Fibroblast of peridontal ligament (primary cell): ENCODE measurements at regions not wholly inside any gene's neighbourhood (a gene's known extent, or its start where the extent isn't known, plus 50 kb on each side); places are given as distances from the start of the nearest gene placed in this dataset.
"Not testable (repeated sequence)": the region's sequence is repeated elsewhere in the genome, so short reads cannot be mapped to it uniquely, and the experiment has no call there.

ENCODE experiments used
- DNase-seq: peaks from one replicate; pipeline ENCODE4 v3.0.0-alpha.2; 2010; ENCODE audit errors: extremely low read depth

DNA sequence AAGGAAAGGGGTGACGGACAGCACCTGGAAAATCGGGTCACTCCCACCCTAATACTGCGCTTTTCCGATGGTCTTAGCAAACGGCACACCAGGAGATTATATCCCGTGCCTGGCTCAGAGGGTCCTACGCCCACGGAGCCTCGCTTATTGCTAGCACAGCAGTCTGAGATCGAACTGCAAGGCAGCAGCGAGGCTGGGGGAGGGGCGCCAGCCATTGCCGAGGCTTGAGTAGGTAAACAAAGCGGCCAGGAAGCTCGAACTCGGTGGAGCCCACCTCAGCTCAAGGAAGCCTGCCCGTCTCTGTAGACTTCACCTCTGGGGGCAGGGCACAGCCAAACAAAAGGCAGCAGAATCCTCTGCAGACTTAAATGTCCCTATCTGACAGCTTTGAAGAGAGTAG is 91.5 kb upstream of the MBIP start:
- not testable (repeated sequence) for DNase-seq

DNA sequence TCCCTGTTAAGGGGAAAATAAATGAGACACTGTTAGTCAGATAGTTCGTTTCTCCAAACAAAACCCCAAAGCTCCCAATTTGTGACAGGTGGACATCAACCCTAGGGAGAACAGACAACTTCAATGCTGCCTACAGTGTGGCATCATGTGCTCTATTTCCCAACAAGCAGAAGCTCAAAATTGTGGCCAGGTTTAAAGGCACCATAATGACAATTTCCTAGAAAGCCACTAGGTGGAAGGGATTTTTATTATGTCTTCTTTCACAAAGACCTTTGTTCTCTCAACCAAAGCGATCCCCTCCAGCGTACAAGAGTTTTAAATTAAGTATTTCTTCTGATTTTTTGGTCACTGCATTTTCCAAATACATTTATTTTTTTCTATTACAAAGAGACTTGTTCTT is 88.0 kb upstream of the MBIP start:
- DNase-seq: no peak

DNA sequence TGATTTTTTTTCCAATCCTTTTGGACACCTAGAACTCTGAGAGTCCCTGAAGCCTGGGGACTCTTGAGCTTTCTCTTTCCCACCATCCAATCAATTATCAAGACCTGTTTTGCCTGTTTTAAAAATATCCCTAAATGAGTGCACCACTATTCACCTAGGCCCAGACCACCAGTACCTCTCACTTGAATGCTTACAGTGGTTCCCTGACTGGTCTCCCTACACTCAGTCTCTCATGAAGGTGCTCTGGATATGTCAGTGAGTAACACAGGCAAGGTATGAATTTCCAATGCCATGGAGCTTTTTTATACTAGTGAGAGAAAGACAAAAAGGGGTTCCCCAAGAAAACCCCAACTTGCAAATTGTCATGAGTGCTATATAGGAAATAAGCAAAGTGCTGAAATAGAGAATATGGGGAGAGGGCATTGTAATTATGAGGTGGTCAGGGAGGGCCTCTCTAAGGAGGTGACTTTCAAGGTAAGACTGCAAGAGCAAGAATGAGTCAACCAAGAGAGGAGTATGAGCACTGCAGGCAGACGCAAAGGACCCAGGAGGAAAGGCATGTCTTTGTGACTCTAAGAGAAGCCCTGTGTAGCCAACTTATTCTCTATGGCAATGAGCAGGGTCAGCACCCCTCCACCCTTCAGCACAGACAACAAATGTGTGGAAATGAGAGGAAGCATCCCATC is 85.3 kb upstream of the MBIP start:
- no peak for DNase-seq

DNA sequence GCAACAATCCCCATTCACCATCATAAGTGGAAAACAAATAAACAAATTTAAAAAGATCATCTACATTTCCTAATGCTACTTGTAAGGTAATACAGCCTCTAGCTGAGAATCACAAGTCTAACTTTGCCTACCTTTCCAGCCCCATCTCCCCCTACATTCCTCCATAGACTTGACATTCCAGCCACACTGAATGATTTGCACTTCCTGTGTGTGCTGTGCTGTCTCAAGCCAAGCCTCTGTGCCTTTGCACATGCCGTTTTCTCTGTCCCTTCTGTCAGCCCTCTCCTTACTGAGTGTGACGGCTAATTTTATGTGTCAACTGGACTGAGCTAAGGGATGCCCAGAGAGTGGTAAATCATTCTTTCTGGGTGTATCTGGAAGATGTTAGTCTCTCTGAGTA is 82.4 kb upstream of the MBIP start:
- no peak for DNase-seq

DNA sequence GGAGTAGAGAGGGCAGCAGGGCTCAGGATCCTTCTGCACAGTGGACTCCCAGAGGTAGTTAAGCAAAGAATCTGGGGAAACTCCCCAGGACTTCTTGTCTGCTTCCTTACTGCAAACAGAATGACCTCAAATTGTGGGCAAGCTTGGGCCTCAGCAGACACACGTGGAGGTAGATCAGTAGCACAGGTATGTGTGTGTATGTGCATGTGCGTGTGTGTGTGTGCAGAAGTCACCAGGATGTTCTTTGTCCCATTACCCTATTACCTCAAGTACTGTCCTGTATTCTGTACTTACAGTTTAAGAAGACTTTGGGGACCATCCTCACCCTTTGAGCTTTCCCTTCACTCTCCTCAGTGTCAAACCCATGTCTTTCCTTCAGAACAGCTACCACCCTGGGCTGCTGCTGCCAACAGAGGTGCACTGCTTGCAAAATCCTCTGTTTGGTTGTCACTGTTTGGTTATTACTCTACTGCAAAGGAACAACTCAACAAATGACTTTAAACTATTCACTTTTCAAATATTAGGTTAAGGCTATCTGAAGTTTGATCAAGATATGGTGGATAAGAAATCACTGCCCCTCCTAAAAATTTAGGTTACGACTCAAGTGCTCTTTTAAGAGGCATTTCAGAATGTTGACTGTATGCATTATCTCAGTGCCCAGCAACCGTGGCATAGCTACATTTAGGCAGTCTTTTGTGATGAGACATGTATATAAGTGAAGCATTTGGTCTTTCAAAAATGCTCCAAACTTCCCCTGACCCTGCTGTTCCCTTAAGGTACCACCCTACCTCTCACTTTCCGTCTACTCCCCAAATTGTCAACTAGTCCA is 78.2 kb upstream of the MBIP start:
- DNase-seq: no peak

DNA sequence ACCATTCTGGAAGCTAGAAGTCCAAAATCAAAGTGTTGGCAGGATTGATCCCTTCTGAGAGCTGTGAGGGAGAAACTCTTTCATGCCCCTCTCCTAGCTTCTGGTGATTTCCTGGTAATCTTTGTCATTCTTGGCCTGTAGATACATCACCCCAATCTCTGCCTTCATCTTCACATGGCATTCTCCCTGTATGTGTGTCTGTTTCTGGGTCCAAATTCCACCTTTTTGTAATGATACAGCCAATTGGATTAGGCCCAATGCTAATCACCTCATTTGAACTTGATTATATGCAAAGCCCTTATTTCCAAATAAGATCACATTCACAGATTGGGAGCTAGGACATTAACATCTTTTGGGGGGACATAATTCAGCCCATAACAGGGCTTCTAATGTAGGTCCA is 76.9 kb upstream of the MBIP start:
- DNase-seq: no peak

DNA sequence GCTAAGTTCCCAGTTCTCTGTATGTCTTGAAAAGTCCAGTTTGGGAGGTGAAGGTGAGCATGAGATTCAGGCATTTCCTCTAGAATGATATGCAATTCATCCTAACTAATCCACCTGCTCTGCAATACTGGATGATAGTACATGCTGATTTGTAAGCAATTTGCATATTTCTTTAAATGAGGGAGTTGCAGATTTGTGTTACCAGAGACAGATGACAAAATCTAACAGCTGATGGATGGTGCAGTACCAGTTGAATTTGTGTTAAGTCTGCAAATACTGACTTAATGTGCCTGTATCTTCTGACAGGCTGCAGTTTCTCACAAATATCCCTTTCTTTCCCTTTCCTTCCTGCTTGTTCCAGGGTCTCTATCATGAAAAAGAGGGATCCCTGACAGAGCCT is 76.4 kb upstream of the MBIP start:
- no peak for DNase-seq

DNA sequence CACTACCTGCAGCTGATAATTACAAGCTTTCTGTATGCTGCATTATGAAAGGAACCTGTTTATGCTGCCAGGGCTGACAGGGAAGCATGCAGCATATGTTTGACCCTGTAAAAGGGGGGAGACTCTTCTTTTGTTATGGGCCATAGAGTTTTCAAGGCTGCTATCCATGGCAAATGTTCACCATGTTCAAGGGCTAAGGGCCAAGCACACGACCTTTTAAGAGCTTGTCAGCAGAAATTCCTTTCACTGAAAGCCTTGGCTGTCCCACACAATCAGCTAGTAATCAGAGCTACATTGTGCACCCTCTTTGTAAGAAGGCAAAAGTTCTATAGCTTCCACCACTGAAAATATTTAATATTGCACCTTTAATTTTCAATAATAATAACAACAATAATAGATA is 74.2 kb upstream of the MBIP start:
- no peak for DNase-seq

DNA sequence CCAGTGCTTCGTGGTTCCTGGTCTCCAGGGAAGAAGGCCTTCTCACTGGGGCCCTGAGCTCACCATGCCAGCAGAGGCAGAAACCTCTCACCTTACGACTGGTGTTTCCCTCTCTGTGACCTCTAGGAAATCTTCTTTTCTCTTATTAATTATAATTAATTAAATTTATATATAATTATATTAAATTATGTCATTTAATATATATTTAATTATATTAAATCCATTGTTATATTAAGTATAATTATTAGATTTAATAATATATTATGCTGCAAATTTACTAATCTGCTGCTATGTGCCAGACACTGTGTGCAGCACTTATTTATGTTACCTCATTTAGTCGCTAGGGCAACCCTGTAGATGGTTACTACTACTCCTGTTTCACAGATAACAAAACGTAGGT is 70.3 kb upstream of the MBIP start:
- no peak for DNase-seq

DNA sequence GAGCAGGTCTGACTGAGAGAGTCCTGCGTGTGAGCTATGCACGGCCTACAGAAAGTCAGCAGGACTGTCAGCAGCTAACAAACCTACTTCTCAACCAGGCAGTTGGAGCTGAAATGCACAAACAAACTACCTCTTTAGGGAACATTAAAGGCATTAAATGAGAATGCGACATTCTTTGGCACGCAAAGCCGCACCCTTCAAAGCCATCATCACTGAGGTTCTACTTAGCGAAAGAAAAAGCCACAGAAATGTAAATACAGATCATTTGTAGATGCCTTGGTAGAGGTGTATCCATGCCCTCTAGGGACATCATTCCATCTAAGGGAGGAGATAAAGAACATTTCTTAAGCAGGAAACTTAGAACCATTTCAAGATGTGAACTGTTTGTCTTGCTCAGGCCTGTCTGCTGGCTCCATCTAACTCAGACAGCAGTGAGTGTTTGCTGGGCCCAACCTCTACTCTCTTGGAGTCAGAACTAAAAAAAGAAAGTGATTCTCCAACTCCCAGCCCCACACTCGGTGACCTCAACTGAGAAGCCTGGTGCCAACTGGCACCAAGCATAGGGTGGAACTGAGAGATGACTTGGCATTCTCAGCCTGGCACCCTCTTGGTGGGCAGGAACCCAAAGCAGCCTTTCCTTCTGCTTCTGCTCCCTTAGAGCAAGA is 63.5 kb upstream of the MBIP start:
- DNase-seq: peak; percentile 23

DNA sequence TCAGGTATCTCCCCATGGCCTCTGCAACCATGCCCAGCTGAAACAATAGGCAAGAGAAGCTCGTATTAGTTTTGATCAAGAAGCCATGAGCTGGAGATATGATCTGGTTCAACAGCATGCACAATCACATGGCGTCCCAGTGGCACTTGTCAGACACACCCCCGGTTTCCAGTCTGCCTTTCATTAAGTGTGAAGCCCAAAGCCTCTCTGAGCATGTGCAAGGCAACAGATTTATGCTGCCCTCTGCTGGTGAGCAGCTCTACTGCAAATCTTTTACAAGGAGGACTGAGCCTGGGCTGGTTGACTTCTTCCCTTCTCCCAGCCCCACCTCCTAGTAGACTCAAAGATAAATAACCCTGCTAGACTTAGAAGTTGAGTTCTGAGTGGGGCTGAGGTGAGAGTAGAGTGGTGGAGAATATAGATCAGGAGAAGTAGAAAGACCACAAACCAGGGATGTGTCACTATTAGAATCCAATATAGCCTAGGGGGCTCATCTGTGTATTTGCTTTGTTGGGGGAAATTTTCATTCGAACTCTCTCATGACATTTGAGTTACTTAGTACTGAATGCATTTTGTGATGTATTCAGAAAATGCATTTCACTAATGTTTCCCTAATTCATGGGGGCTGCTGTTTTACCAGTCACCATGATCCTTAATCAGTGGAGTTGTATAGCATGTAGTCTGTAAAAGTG is 53.7 kb upstream of the MBIP start:
- DNase-seq: peak; percentile 80
